ENCODE measurements at regions not wholly inside any gene's neighbourhood (a gene's known extent, or its start where the extent isn't known, plus 50 kb on each side); places are given as distances from the start of the nearest gene placed in this dataset.

DNA sequence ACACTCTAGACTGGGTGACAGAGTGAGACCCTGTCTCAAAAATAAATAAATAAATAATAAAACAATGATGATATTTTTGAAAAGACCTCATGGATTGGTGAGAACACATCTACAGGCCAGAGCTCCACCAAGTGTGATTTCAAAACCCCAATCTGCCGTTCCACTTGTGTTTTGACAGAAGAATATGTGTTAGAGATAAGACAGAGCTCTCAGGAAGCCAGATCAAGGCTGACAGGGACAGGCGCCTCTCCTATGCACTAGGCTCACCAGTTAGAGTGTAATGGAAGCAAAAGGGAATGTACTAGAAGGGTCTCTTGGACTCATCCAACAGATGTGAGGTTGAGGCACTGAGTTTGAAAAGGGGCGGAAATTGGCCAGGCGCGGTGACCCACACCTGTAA, 110.7 kb upstream of the ERRFI1 start:
- H3K27ac ChIP-seq (replicated peaks), result no peak overlapping the region
- DNase-seq (ENCODE audit: low read depth in 1 of 2, low spot score in 1 of 2), result no peak
- H3K27me3 ChIP-seq (ENCODE audit: insufficient read depth, poor library complexity, severe bottlenecking), result peaks cover 16% of the 10 kb centered on the region
- TF ChIP-seq POLR2AphosphoS5 (IDR thresholded peaks at IDR 0.05; ENCODE audit: low read depth), result no peak
- no peak for TF ChIP-seq GABPA (IDR thresholded peaks at IDR 0.05; ENCODE audit: low read depth)
- TF ChIP-seq CTCF (IDR thresholded peaks at IDR 0.05; ENCODE audit: insufficient read depth, low read length), result no peak
- TF ChIP-seq, protein P1, sequence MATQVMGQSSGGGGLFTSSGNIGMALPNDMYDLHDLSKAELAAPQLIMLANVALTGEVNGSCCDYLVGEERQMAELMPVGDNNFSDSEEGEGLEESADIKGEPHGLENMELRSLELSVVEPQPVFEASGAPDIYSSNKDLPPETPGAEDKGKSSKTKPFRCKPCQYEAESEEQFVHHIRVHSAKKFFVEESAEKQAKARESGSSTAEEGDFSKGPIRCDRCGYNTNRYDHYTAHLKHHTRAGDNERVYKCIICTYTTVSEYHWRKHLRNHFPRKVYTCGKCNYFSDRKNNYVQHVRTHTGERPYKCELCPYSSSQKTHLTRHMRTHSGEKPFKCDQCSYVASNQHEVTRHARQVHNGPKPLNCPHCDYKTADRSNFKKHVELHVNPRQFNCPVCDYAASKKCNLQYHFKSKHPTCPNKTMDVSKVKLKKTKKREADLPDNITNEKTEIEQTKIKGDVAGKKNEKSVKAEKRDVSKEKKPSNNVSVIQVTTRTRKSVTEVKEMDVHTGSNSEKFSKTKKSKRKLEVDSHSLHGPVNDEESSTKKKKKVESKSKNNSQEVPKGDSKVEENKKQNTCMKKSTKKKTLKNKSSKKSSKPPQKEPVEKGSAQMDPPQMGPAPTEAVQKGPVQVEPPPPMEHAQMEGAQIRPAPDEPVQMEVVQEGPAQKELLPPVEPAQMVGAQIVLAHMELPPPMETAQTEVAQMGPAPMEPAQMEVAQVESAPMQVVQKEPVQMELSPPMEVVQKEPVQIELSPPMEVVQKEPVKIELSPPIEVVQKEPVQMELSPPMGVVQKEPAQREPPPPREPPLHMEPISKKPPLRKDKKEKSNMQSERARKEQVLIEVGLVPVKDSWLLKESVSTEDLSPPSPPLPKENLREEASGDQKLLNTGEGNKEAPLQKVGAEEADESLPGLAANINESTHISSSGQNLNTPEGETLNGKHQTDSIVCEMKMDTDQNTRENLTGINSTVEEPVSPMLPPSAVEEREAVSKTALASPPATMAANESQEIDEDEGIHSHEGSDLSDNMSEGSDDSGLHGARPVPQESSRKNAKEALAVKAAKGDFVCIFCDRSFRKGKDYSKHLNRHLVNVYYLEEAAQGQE (IDR thresholded peaks at IDR 0.05; ENCODE audit: insufficient replicate concordance, low read depth), result no peak
- TF ChIP-seq SPI1 (IDR thresholded peaks at IDR 0.05; ENCODE audit: borderline replicate concordance, low read depth), result no peak
- no peak overlapping the region for H3K4me3 ChIP-seq (replicated peaks; ENCODE audit: insufficient read depth, low read length)

DNA sequence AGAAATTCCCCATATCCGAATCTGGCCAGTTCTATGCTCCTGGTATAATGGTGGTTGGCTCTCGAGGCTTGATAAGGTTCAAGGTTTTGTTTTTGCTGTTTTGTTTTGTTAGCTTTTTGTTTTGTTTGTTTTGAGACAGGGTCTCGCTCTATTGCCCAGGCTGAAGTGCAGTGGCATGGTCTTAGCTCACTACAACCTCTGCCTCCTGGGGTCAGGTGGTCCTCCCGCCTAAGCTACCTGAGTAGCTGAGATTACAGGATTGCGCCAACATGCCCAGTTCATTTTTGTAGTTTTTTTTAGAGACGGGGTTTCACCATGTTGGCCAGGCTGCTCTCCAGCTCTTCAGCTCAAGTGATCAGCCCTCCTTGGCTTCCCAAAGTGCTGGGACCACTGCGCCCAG, 109.1 kb upstream of the ERRFI1 start:
- H3K27me3 ChIP-seq (ENCODE audit: insufficient read depth, poor library complexity, severe bottlenecking), result peaks cover 17% of the 10 kb centered on the region
- H3K4me3 ChIP-seq (replicated peaks; ENCODE audit: insufficient read depth, low read length), result no peak overlapping the region
- TF ChIP-seq GABPA (IDR thresholded peaks at IDR 0.05; ENCODE audit: low read depth) (no peak), CTCF (IDR thresholded peaks at IDR 0.05; ENCODE audit: insufficient read depth, low read length) (no peak), POLR2AphosphoS5 (IDR thresholded peaks at IDR 0.05; ENCODE audit: low read depth) (no peak), SPI1 (IDR thresholded peaks at IDR 0.05; ENCODE audit: borderline replicate concordance, low read depth) (no peak)
- TF ChIP-seq, protein P1 (IDR thresholded peaks at IDR 0.05; ENCODE audit: insufficient replicate concordance, low read depth), result no peak
- H3K27ac ChIP-seq (replicated peaks), result no peak overlapping the region
- DNase-seq (ENCODE audit: low read depth in 1 of 2, low spot score in 1 of 2), result no peak

DNA sequence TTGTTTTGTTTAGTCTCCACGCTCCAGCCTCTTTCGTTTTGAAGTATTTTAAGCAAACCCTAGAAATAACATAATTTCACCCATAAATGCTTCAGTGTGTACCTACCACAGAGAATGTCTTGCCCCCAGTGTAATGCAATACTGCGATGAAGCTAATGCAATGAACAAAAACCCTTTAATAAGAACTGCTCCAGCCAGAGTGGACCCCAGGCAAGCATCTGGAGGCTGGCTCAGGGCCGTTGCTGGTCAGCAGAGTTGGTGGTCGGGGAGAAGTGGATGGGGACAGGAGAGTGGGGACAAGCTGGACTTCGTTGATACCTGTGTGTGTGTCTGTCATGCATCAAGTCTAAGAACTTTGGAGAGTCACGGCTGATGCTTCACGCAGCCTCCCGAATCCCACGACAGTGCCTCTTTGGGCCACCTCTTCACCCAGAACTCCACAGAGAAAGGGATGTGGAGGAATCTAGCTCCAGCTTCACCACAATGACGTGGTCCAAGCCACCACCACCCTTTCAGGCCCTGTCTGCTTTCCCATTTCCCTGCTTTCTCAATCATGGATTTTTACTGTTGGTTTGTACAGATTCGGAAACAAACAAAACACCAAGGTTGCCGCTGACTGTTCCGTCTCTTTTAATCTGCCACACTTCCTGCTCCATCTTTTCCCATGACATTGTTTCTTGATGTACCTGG, 108.6 kb upstream of the ERRFI1 start:
- Histone ChIP-seq H3K27me3 (ENCODE audit: insufficient read depth, poor library complexity, severe bottlenecking) (peaks cover 17% of the 10 kb centered on the region), H3K4me3 (replicated peaks; ENCODE audit: insufficient read depth, low read length) (no peak overlapping the region), H3K27ac (replicated peaks) (no peak overlapping the region)
- DNase-seq (ENCODE audit: low read depth in 1 of 2, low spot score in 1 of 2), result no peak
- TF ChIP-seq SPI1 (IDR thresholded peaks at IDR 0.05; ENCODE audit: borderline replicate concordance, low read depth) (no peak), GABPA (IDR thresholded peaks at IDR 0.05; ENCODE audit: low read depth) (no peak), CTCF (IDR thresholded peaks at IDR 0.05; ENCODE audit: insufficient read depth, low read length) (no peak), POLR2AphosphoS5 (IDR thresholded peaks at IDR 0.05; ENCODE audit: low read depth) (no peak)
- TF ChIP-seq, protein P1 (IDR thresholded peaks at IDR 0.05; ENCODE audit: insufficient replicate concordance, low read depth), result no peak
